Sigmoid colon (tissue), 6 donors: ENCODE measurements at regions not wholly inside any gene's neighbourhood (a gene's known extent, or its start where the extent isn't known, plus 50 kb on each side); places are given as distances from the start of the nearest gene placed in this dataset.

Experiments
- DNase-seq: peaks from one replicate; pipeline ENCODE4 v3.0.0-alpha.2; 2019
- H3K27ac ChIP-seq, 4 donors: fragments of 200-600 bp; sonication (generic); one replicate each; pipeline ENCODE4 v1.5.1; 2016 to 2019; ENCODE audit warnings: mild to moderate bottlenecking in 1 of 4
- H3K27me3 ChIP-seq, 3 donors: fragments of 200-600 bp; sonication (generic); one replicate each; pipeline ENCODE4 v1.5.1; 2019; ENCODE audit warnings: mild to moderate bottlenecking in 1 of 3
- H3K36me3 ChIP-seq, 4 donors: fragments of 200-600 bp; sonication (generic); one replicate each; pipeline ENCODE4 v1.5.1; 2016 to 2019
- H3K4me1 ChIP-seq, 4 donors: fragments of 200-600 bp; sonication (generic); one replicate each; pipeline ENCODE4 v1.5.1; 2017 to 2019
- H3K4me3 ChIP-seq, 4 donors: fragments of 200-600 bp; sonication (generic); one replicate each; pipeline ENCODE4 v1.5.1; 2017 to 2019; ENCODE audit warnings: mild to moderate bottlenecking in 2 of 4, moderate library complexity in 1 of 4
- H3K9me3 ChIP-seq, 4 donors: fragments of 200-600 bp in 3 of 4; sonication (generic) in 3 of 4; one replicate each; pipeline versions ENCODE4 v1.5.1 to v1.6.1; 2013 to 2019
- CTCF ChIP-seq, 4 experiments: fragments of 450-650 bp in 3 of 4; fragments of 200-600 bp in 1 of 4; IDR thresholded peaks; one replicate each; pipeline ENCODE4 v1.5.1; 2016 to 2019; ENCODE audit warnings: antibody characterized with exemption in 4 of 4, mild to moderate bottlenecking in 3 of 4, moderate library complexity in 2 of 4
- EP300 ChIP-seq, 4 donors: sonication (generic); formaldehyde crosslinking; IDR thresholded peaks; one replicate each; pipeline ENCODE4 v1.6.1; 2017; ENCODE audit warnings: antibody characterized with exemption in 4 of 4
- POLR2A ChIP-seq, 2 donors: fragments of 450-650 bp; IDR thresholded peaks; one replicate each; pipeline ENCODE4 v1.6.1; 2016; ENCODE audit warnings: antibody characterized with exemption in 2 of 2, mild to moderate bottlenecking in 2 of 2, moderate library complexity in 2 of 2
- POLR2AphosphoS5 ChIP-seq, 4 donors: sonication (generic); formaldehyde crosslinking; IDR thresholded peaks; one replicate each; pipeline ENCODE4 v1.6.1; 2017; ENCODE audit warnings: antibody characterized with exemption in 4 of 4
- WGBS, 2 donors: extraction: QIAGEN DNeasy Blood & Tissue Kit; methylation state at CpG; one replicate each; pipeline ENCODE4 v1.1.7; 2013; 5-methylcytosine and 5-hydroxymethylcytosine counted together
- intact Hi-C: fragments of 100-400 bp; cut with DNase I; formaldehyde crosslinking; loops from one replicate; pipeline ENCODE4 v1.15.1; 2023
- donor health status: healthy with polysubstance abuse.
- donor health status: healthy.

- DNase-seq = peak; percentile 80
Observed at GRCh38 chr16:86783636-86784626, 205.6 kb downstream of the FOXL1 start.

GRCh38 chr16:86786338-86786737 lies 208.0 kb downstream of the FOXL1 start:
- 78 to 88% methylated on average over 4 of the region's 4 CpGs for WGBS, 2 donors
- intact Hi-C loops = no loop called here
- DNase-seq = peak; percentile 27
- H3K27ac ChIP-seq = no peak overlapping the region
- peaks cover 0 to 12% (median 6%) of the 10 kb centered on the region in 4 donors for H3K4me1 ChIP-seq
- peaks cover 0 to 35% (median 4%) of the 10 kb centered on the region in 3 donors for H3K27me3 ChIP-seq
- H3K36me3 ChIP-seq = no peaks in the 10 kb centered on the region
- H3K9me3 ChIP-seq = no peaks in the 10 kb centered on the region
- no peak overlapping the region for H3K4me3 ChIP-seq
- TF ChIP-seq POLR2AphosphoS5 (IDR thresholded peaks at IDR 0.05) (no peak), POLR2A (IDR thresholded peaks at IDR 0.05) (no peak), EP300 (IDR thresholded peaks at IDR 0.05) (no peak), CTCF (IDR thresholded peaks at IDR 0.05) (no peak)

More at GRCh38 chr16:86783636-86784626, 205.6 kb downstream of the FOXL1 start:
- Histone ChIP-seq H3K27me3 (peaks cover 0 to 38% (median 14%) of the 10 kb centered on the region in 3 donors), H3K27ac (no peak overlapping the region), H3K4me3 (no peak overlapping the region), H3K36me3 (no peaks in the 10 kb centered on the region), H3K4me1 (peaks cover 0 to 12% (median 6%) of the 10 kb centered on the region in 4 donors), H3K9me3 (no peaks in the 10 kb centered on the region)
- no peak for TF ChIP-seq CTCF (IDR thresholded peaks at IDR 0.05)
- TF ChIP-seq POLR2A (IDR thresholded peaks at IDR 0.05) = no peak
- no peak for TF ChIP-seq POLR2AphosphoS5 (IDR thresholded peaks at IDR 0.05)
- no peak for TF ChIP-seq EP300 (IDR thresholded peaks at IDR 0.05)
- 50 to 80% methylated on average over 23 of the region's 23 CpGs for WGBS, 2 donors
- intact Hi-C loops = no loop called here

GRCh38 chr16:86786994-86787393 lies 208.6 kb downstream of the FOXL1 start:
- TF ChIP-seq POLR2A (IDR thresholded peaks at IDR 0.05) = no peak
- no peak for TF ChIP-seq POLR2AphosphoS5 (IDR thresholded peaks at IDR 0.05)
- no peak for TF ChIP-seq EP300 (IDR thresholded peaks at IDR 0.05)
- TF ChIP-seq CTCF (IDR thresholded peaks at IDR 0.05) = no peak
- Histone ChIP-seq H3K4me3 (no peak overlapping the region), H3K27ac (no peak overlapping the region), H3K4me1 (peaks cover 0 to 12% (median 6%) of the 10 kb centered on the region in 4 donors), H3K9me3 (no peaks in the 10 kb centered on the region), H3K27me3 (peaks cover 0 to 39% (median 4%) of the 10 kb centered on the region in 3 donors), H3K36me3 (no peaks in the 10 kb centered on the region)
- intact Hi-C loops = no loop called here
- DNase-seq = no peak
- WGBS, 2 donors = 75 to 93% methylated on average over 1 of the region's 1 CpG

DNA sequence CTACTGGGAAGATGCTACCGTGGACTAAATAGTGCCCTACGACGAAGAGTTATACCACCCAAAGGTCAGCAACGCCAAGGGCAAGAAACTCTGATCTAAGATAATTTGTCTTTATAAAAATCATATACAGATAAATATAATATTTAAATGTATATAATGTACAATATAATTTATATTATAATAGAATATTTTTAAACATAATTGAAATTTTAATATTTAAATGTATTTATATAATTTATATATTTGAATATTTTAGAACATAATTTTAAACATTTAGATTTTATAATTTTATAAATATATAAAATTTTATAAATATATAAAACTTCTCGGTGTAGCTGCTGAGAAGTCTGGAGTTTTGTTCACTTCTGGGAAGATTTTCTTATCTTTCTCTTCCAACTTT lies 209.2 kb downstream of the FOXL1 start:
- no peaks in the 10 kb centered on the region for H3K36me3 ChIP-seq
- no peak overlapping the region for H3K27ac ChIP-seq
- no peak overlapping the region for H3K4me3 ChIP-seq
- intact Hi-C loops = no loop called here
- peaks cover 0 to 12% (median 6%) of the 10 kb centered on the region in 4 donors for H3K4me1 ChIP-seq
- peaks cover 0 to 44% (median 4%) of the 10 kb centered on the region in 3 donors for H3K27me3 ChIP-seq
- no peak for DNase-seq
- no peaks in the 10 kb centered on the region for H3K9me3 ChIP-seq
- no peak for TF ChIP-seq EP300 (IDR thresholded peaks at IDR 0.05)
- TF ChIP-seq POLR2AphosphoS5 (IDR thresholded peaks at IDR 0.05) = no peak
- no peak for TF ChIP-seq POLR2A (IDR thresholded peaks at IDR 0.05)
- no peak for TF ChIP-seq CTCF (IDR thresholded peaks at IDR 0.05)
- WGBS, 2 donors = 74 to 76% methylated on average over 5 of the region's 5 CpGs
